ENCODE measurements at regions not wholly inside any gene's neighbourhood (a gene's known extent, or its start where the extent isn't known, plus 50 kb on each side); places are given as distances from the start of the nearest gene placed in this dataset.

DNA sequence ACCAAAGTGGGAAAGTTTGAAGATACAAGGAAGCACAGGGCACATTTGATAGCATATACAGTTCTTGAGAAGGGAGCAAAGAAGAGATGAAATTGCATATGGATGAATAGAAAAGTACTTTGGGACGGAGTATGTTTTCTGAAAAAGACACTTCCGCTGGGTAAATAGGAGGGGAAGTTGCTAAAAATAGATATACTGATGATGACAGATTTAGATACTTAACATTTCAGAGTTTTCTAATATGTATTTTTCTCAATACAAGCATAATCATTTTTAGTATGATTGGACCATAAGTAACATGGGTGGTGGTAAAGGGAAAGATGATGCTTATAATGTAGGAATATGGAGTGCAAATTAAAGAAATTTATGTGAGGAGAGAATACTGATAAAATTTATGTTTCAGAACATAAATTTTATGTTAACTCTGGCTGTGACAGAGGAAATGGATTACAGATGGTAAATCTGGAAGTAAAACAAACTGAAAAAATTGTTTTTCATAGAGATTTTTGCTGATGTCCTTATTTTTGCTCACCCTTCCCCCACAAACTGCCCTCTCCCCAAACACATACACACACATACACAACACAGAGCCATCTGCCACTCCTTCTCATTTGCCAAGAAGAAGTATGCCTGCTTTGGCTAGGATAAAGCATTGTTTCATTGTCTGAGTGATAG is 583.9 kb upstream of the MIR17HG start:
- TF ChIP-seq RELA (CRISPR knock-in tag; IDR thresholded peaks at IDR 0.05; ENCODE audit: borderline replicate concordance) (no peak), MAX (CRISPR knock-in tag; IDR thresholded peaks at IDR 0.05) (no peak), ZNF121 (CRISPR knock-in tag; IDR thresholded peaks at IDR 0.05) (no peak)
- TF ChIP-seq, protein P1, sequence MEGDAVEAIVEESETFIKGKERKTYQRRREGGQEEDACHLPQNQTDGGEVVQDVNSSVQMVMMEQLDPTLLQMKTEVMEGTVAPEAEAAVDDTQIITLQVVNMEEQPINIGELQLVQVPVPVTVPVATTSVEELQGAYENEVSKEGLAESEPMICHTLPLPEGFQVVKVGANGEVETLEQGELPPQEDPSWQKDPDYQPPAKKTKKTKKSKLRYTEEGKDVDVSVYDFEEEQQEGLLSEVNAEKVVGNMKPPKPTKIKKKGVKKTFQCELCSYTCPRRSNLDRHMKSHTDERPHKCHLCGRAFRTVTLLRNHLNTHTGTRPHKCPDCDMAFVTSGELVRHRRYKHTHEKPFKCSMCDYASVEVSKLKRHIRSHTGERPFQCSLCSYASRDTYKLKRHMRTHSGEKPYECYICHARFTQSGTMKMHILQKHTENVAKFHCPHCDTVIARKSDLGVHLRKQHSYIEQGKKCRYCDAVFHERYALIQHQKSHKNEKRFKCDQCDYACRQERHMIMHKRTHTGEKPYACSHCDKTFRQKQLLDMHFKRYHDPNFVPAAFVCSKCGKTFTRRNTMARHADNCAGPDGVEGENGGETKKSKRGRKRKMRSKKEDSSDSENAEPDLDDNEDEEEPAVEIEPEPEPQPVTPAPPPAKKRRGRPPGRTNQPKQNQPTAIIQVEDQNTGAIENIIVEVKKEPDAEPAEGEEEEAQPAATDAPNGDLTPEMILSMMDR (IDR thresholded peaks at IDR 0.05): no peak
